ENCODE measurements at regions not wholly inside any gene's neighbourhood (a gene's known extent, or its start where the extent isn't known, plus 50 kb on each side); places are given as distances from the start of the nearest gene placed in this dataset.
"Not testable (repeated sequence)": the region's sequence is repeated elsewhere in the genome, so short reads cannot be mapped to it uniquely, and the experiment has no call there.

DNA sequence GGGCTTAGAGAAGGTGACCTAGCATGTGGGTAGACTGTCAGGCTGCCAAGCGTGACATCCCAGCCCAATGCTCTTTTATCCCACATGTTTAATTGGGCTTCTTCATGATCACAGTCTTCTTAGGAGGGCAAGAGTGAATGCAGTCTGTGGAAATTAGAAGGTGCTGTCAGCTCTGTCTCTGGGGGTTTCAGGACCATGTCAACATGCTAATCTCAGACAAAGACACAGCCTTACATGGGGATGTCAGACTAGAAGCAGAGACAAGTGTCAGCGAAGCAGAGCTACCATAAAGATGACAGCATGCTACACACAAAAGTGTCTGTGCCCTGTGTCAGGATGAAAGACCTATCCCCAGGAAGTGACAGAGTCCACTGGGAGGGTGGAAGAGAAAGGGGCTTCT, 120.1 kb upstream of the SLC25A36 start:
- no peak for DNase-seq

- no peak for DNase-seq
Observed at GRCh38 chr3:140822401-140823047, 119.1 kb upstream of the SLC25A36 start.

GRCh38 chr3:140823106-140823505, 118.5 kb upstream of the SLC25A36 start:
- no peak for DNase-seq

GRCh38 chr3:140827894-140828293, 113.7 kb upstream of the SLC25A36 start:
- no peak for DNase-seq

DNA sequence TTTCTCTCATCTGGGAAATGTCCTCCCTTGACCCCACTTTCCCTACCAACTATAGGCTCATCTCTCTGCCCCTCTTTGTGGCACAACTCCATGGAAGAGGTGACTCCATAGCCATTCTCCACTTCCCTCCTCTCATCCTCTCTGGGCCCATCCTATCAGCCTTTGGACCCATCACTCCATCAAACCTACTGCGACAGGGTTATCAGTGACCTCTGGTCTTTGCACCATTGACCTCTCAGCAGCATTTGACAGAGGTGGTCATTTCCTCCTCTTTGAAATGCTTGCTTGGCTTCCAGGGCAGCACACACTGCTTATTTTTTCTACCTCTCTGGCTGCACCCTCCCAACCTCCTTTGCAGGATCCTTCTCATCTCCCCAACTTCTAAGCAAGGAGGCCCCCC, 113.1 kb upstream of the SLC25A36 start:
- DNase-seq: no peak

DNA sequence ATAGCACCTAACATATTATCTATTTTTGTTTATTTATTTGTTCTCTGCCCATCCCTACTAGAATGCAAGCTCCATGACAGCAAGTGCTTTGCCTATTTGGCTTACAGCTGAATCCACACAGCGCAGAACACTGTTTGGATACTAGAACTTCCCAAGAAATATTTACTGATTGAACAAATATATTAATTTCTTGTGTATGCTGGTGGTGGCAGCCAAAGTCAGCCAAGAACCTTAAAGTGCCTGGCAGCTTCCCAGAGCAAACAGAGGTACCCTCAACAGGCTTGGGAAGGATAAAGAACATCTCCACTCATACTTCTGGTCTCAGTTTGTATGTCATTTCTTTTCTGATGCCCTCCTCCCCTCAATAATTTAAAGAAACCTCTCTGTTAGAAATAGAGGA, 111.8 kb upstream of the SLC25A36 start:
- DNase-seq: no peak

DNA sequence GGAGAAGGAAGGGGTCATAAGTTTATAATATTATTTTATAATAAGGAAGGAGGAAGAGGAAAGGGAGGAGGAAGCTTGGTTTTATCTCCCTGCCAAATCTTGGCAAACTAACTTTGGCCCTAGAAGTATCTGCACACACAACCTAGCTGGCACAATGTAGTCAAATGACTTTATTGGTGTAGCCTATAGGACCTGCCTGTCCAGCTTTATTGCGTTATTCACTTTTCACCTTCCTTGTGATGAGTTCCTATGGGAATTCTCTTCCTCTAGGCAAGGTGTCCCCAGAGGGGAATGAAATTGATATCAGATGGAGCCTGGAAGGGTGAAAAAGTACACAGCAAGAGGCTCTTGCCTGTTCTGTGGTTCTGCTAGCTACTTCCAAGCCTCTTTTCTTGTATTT, 111.2 kb upstream of the SLC25A36 start:
- no peak for DNase-seq

DNA sequence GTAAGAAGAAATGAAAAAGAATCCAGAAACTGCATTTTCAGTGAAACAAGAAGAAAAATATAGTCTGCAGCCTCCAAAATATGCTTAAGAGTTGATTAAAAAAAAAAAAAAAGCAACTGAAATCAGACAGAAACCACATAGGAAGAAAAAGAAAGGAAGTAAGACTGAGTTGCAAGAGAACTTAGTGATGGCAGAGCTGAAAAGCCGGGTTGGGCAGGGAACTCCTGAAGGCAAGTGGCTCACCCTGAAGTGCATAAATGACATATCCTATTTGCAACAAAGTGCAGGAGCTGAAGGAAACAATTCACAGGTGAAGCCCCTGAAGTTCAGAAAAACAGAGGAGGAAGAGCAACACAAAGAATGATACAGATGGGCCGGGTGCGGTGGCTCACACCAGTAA, 108.8 kb upstream of the SLC25A36 start:
- no peak for DNase-seq

GRCh38 chr3:140834266-140835037, 107.2 kb upstream of the SLC25A36 start:
- no peak for DNase-seq

DNA sequence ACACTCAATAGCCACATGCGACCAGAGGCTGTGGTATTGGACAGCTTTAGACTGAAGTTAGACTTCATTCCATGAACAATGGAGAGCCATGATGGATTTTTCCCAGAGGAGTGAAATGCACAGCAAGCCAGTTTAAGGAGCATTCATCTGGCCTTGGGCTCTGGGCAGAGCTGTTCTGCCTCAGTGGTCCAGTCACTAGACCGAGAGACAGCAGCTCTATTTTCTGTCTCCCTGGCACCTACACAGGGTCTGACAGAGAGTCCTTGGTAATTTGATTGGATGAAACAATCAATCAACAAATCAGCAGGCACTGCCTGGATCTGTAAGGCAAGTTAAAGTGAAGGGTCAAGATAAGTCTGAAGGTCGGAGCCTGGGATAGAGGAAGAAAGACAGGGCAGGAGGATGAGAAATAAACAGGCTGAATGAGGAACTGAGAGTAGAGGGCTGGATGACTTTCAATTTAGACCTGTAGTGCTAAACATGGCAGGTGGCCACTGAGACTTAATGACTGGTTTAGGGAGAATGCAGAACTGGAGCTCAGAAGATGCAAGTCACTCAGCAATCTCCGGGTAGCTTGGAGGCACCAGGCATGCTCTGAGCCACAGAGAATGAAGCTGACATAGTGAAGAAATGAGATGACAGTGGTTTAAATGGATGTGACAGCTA, 98.5 kb upstream of the SLC25A36 start:
- DNase-seq: no peak

- no peak for DNase-seq
Observed at GRCh38 chr3:140843656-140844055, 98.0 kb upstream of the SLC25A36 start.

DNA sequence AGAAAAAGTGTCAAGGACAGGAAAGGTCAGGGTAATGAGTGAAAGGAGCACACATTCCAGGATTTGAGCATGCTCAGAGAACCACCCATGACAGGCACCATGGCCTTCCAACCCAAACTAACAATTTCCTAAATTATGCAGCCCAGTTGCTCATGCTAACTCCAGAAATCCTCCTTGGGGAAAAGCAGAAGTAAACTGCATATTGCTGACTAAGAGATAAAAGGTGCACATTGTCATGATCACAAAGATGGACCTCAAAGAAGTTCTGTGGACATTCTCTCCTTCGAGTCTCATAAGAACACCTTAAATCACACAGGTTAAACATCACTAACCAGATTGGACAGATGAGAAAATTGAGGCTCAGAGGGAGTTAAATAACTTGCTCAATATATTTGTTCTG, 97.6 kb upstream of the SLC25A36 start:
- DNase-seq: no peak

DNA sequence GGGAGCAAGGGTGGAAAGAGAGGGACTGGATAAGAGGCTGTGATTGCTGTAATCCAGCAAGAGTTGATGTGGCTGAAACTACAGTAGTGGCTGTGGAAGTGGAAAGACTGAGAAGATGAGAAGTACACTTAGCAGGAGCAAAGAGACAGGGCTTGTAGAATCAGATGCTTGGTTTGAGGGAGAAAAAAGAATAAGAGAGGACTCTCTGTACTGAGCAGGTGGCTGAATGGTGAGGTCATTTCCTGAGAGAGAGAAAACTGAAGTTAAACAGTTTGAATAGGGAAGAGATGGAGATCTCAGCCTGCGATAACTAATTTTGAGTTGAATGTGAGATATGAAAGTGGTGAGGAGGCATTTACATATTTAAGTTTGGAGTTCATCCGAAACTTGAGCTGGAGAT, 95.8 kb upstream of the SLC25A36 start:
- DNase-seq: no peak

DNA sequence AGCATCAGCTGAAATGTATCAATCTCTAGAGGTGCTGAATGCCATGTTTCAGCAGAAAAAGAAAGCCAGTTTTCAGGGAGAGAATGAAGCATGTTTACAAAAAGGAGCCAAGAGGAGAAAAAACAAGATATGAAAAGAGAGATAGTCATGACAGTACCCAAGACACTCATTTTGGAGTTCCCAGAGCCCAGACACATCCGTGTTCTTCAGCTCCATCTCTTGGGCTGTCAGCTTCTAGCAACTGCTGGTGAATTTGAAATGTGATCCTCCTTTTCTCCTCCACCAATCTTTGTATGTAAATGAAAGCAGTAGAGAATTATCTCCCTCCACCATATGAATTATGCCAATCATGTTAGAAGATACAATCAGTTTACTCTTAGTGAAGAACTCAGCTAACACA, 93.0 kb upstream of the SLC25A36 start:
- no peak for DNase-seq

DNA sequence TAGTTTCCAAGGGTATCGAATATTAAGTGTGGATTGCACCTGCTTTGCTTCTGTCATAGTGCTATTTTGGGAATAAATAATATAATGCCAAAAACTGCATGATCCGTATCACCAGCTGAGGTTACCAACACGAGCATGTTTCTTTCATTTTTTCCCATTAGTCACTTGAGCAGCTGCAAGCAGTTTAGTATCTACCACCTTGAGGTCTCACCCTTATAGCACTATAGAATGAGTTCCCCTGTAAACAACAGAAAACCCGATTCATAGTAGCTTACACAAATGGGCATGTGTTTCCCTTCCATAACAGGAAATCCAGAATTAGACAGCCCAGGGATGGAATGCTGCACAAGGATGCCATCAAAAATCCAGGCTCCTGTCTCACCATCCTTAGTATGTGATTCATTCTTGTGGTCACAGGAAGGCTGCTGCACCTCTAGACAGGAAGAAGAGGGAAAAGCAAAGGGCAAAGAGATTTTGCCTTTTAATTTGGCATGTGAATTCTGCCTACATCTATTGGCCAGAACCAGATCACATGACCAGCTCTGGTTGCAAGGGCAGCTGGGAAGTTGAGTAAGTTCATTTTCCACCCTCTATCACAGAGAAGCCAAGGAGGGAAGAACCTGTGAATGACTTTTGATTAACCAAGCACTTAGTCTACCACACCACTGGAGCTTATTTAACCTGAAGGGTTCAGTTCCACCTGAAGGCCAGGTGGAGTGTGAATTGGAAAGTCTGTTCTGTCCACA, 91.3 kb upstream of the SLC25A36 start:
- no peak for DNase-seq

DNA sequence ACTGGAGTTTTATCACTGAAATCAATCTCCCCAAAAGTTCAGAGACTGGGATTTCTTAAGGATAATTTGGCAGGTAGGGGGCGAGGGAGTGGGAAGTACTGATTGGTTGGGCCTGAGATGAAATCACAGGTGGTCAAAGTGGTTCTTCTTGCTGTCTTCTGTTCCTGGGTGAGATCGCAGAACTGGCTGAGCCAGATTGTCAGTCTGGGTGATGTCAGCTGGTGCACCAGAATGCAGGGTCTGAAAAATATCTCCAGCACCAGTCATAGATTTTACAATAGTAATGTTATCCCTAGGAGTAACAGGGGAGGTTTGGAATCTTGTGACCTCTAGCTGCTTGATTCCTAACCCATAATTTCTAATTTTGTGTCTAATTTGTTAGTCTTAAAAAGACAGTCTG, 86.7 kb upstream of the SLC25A36 start:
- DNase-seq: no peak

- no peak for DNase-seq
Observed at GRCh38 chr3:140856905-140857304, 84.7 kb upstream of the SLC25A36 start.

DNA sequence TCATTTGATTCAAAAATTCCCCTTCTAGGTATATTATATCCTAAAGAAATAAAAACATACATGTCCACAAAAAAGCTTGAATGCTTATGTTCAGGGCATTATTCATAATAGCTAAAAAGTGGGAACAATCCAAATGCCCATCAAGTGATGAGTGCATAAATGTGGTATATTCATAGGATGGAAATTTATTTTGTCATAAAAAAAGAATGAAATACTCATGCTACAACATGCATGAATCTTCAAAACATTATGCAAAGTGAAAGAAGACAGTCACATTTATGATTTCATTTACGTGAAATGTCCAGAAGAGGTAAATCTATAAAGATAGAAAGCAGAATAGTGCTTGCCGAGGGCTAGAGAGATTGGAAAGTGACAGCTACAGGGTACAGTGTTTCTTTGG, 83.6 kb upstream of the SLC25A36 start:
- DNase-seq: no peak

DNA sequence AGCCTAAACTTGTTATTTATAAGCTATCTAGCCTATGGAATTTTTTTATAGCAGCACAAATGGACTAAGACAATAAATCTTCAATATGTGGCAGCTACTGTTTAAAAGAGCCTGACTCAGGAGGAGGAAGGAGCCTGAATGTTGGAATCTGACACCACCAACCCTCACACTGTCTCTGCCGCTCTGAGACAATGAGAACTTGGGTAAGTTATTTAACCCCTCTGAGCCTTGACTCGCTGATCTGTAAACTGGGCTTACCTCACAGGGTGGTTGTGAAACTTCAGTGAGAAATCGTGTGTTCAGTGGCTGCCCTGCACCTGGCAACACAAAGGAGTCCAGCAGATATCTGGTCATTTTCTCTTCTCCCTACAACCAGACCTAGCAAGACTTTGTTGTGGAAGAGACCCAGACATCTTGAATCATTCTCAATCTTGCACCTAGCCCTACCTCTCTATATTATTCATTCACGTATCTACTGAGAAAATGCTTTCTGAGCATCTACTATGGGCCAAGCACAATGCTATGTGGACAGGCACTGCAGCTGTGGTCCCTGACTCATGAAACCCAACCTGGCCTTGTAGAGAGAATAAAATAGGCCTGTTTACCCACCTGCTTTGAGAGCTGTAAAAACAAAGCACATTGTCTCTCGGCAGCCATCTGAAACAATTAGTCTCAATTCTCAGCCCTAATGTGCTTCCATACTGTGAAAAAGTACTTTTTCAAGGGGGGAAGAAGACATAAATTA, 81.9 kb upstream of the SLC25A36 start:
- no peak for DNase-seq

- DNase-seq: peak; percentile 8 to 21
Observed at GRCh38 chr3:140863580-140864009, 78.0 kb upstream of the SLC25A36 start.

- DNase-seq: no peak
Observed at GRCh38 chr3:140870351-140870750, 71.3 kb upstream of the SLC25A36 start.

GRCh38 chr3:140871022-140871421, 70.6 kb upstream of the SLC25A36 start:
- DNase-seq: no peak

GRCh38 chr3:140872165-140872564, 69.5 kb upstream of the SLC25A36 start:
- DNase-seq: not testable (repeated sequence)
